Smooth muscle cell (in vitro differentiated cells): ENCODE measurements at regions not wholly inside any gene's neighbourhood (a gene's known extent, or its start where the extent isn't known, plus 50 kb on each side); places are given as distances from the start of the nearest gene placed in this dataset.

ENCODE experiments used
- DNase-seq: peaks from one replicate; lab custom pipeline; 2025; ENCODE audit not compliant: unreplicated experiment; lab: John Stamatoyannopoulos, UW
- H2AFZ ChIP-seq: fragments of 200-600 bp; sonication (generic); 2 replicates; pipeline ENCODE4 v1.6.0; 2016; ENCODE audit warnings: antibody characterized with exemption, low read depth, mild to moderate bottlenecking
- H3F3A ChIP-seq: fragments of 200-600 bp; sonication (generic); 2 replicates; pipeline ENCODE4 v1.6.0; 2017; ENCODE audit warnings: antibody characterized with exemption, low read depth
- H3K27ac ChIP-seq: fragments of 200-600 bp; sonication (generic); 2 replicates; pipeline ENCODE4 v1.5.1; 2016; ENCODE audit warnings: low read depth, mild to moderate bottlenecking
- H3K27me3 ChIP-seq: fragments of 200-600 bp; sonication (generic); 2 replicates; pipeline ENCODE4 v1.6.1; 2016; ENCODE audit warnings: low read depth, mild to moderate bottlenecking
- H3K36me3 ChIP-seq: fragments of 200-600 bp; sonication (generic); 2 replicates; pipeline ENCODE4 v1.5.1; 2016; ENCODE audit warnings: low read depth
- H3K4me1 ChIP-seq: fragments of 200-600 bp; sonication (generic); 2 replicates; pipeline ENCODE4 v1.5.1; 2016; ENCODE audit warnings: low read depth
- H3K4me2 ChIP-seq: fragments of 200-600 bp; sonication (generic); 2 replicates; pipeline ENCODE4 v1.6.0; 2016; ENCODE audit warnings: mild to moderate bottlenecking
- H3K4me3 ChIP-seq: fragments of 200-600 bp; sonication (generic); 2 replicates; pipeline ENCODE4 v1.5.1; 2016; ENCODE audit warnings: mild to moderate bottlenecking
- H3K79me2 ChIP-seq: fragments of 200-600 bp; sonication (generic); 2 replicates; pipeline ENCODE4 v1.6.0; 2016; ENCODE audit warnings: low read depth, mild to moderate bottlenecking
- H3K9ac ChIP-seq: fragments of 200-600 bp; sonication (generic); 2 replicates; pipeline ENCODE4 v1.6.0; 2016; ENCODE audit warnings: low read depth
- H3K9me3 ChIP-seq: fragments of 200-600 bp; sonication (generic); replicated peaks from 2 replicates; pipeline ENCODE4 v1.5.1; 2016; ENCODE audit warnings: low read depth
- H4K20me1 ChIP-seq: fragments of 200-600 bp; sonication (generic); 2 replicates; pipeline ENCODE4 v1.6.0; 2016; ENCODE audit warnings: low read depth
- WGBS: methylation state at CpG from one replicate; pipeline ENCODE4 v1.1.7; 2016; ENCODE audit warnings: low lambda C conversion rate; 5-methylcytosine and 5-hydroxymethylcytosine counted together
- TF ChIP-seq, protein P1 (sequence below): fragments of 200-600 bp; sonication (generic); IDR thresholded peaks from 2 replicates; pipeline ENCODE4 v1.5.1; 2017; ENCODE audit warnings: borderline replicate concordance, mild to moderate bottlenecking, antibody characterized with exemption; ENCODE audit not compliant: insufficient read depth, poor library complexity, severe bottlenecking

DNA sequence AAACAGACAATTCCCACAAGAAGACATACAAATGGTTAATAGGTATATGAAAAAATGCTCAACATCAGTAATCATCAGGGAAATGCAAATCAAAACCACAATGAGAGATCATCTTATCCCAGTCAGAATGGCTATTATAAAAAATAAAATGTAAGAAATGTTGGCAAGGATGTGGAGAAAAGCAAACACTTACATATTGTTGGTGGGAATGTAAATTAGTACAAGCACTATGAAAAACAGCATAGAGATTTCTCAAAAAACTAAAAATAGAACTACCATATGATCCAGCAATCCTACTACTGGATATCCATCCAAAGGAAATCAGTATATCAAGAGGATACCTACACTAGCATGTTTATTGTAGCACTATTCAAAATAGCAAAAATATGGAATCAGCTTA lies 186.6 kb downstream of the NOL4 start:
- no peak overlapping the region for H3K4me2 ChIP-seq
- H3K79me2 ChIP-seq, result no peaks in the 10 kb centered on the region
- no peak overlapping the region for H3K9ac ChIP-seq
- no peaks in the 10 kb centered on the region for H3K27me3 ChIP-seq
- TF ChIP-seq, protein P1, sequence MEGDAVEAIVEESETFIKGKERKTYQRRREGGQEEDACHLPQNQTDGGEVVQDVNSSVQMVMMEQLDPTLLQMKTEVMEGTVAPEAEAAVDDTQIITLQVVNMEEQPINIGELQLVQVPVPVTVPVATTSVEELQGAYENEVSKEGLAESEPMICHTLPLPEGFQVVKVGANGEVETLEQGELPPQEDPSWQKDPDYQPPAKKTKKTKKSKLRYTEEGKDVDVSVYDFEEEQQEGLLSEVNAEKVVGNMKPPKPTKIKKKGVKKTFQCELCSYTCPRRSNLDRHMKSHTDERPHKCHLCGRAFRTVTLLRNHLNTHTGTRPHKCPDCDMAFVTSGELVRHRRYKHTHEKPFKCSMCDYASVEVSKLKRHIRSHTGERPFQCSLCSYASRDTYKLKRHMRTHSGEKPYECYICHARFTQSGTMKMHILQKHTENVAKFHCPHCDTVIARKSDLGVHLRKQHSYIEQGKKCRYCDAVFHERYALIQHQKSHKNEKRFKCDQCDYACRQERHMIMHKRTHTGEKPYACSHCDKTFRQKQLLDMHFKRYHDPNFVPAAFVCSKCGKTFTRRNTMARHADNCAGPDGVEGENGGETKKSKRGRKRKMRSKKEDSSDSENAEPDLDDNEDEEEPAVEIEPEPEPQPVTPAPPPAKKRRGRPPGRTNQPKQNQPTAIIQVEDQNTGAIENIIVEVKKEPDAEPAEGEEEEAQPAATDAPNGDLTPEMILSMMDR, result no peak
- no peaks in the 10 kb centered on the region for H3F3A ChIP-seq
- no peak overlapping the region for H3K4me3 ChIP-seq
- H3K27ac ChIP-seq, result no peak overlapping the region
- H3K36me3 ChIP-seq, result no peaks in the 10 kb centered on the region
- peaks cover 7% of the 10 kb centered on the region for H3K4me1 ChIP-seq
- H4K20me1 ChIP-seq, result no peaks in the 10 kb centered on the region
- no peak overlapping the region for H2AFZ ChIP-seq
- H3K9me3 ChIP-seq, result no peaks in the 10 kb centered on the region
- DNase-seq, result no peak

DNA sequence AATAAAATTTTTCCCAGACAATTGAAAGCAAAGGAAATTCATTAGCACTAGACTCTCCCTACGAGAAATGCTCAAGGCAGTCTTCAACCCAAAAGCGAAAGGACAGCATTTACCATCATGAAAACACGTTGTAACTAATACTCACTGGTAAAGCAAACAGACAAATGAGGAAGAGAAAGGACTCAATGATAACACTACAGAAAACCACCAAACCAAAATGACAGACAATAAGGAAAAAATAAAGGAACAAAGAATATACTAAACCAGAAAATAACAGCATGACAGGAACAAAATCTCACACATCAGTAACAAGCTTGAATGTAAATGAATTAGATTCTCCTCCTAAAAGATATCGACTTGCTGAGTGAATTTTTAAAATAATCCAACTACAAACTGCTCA lies 190.7 kb downstream of the NOL4 start:
- Histone ChIP-seq H3K4me1 (no peaks in the 10 kb centered on the region), H3K27ac (no peak overlapping the region), H4K20me1 (no peaks in the 10 kb centered on the region), H2AFZ (no peak overlapping the region), H3K9ac (no peak overlapping the region), H3K36me3 (no peaks in the 10 kb centered on the region), H3K9me3 (no peaks in the 10 kb centered on the region), H3K4me3 (no peak overlapping the region), H3F3A (no peaks in the 10 kb centered on the region), H3K4me2 (no peak overlapping the region), H3K27me3 (no peaks in the 10 kb centered on the region), H3K79me2 (no peaks in the 10 kb centered on the region)
- DNase-seq, result no peak
- WGBS, result 90% methylated on average over 4 of the region's 4 CpGs
- TF ChIP-seq, protein P1, result no peak

GRCh38 chr18:34031810-34032209 lies 192.9 kb downstream of the NOL4 start:
- H3K4me1 ChIP-seq, result no peaks in the 10 kb centered on the region
- H3K4me2 ChIP-seq, result no peak overlapping the region
- H3K27ac ChIP-seq, result no peak overlapping the region
- no peaks in the 10 kb centered on the region for H3K9me3 ChIP-seq
- H2AFZ ChIP-seq, result no peak overlapping the region
- no peaks in the 10 kb centered on the region for H3K36me3 ChIP-seq
- H3K4me3 ChIP-seq, result no peak overlapping the region
- H3K9ac ChIP-seq, result no peak overlapping the region
- no peaks in the 10 kb centered on the region for H3F3A ChIP-seq
- TF ChIP-seq, protein P1, result no peak
- no peaks in the 10 kb centered on the region for H4K20me1 ChIP-seq
- no peaks in the 10 kb centered on the region for H3K27me3 ChIP-seq
- no peak for DNase-seq
- H3K79me2 ChIP-seq, result no peaks in the 10 kb centered on the region
- 54% methylated on average over 3 of the region's 3 CpGs for WGBS

DNA sequence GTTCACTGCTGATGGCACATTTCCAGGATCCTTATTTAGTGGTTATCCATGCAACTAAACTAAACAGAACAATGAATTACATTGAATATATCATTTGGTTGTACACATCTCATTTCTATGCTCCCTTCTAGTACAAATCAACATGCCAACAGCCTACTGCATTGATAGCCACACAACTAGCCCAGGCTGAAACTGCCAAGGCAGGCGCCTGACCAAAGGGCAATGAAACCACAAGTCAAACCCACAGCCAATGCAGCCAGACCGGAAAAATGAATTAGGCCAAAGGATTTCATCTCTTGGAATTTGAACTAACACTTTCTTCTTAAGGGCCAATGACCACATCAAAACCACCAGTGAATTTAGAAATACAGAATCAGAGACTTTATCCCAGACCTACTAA lies 196.4 kb downstream of the NOL4 start:
- Histone ChIP-seq H3F3A (no peaks in the 10 kb centered on the region), H3K27ac (no peak overlapping the region), H3K4me1 (no peaks in the 10 kb centered on the region), H2AFZ (no peak overlapping the region), H4K20me1 (no peaks in the 10 kb centered on the region), H3K9me3 (no peaks in the 10 kb centered on the region), H3K9ac (no peak overlapping the region), H3K79me2 (no peaks in the 10 kb centered on the region), H3K4me2 (no peak overlapping the region), H3K4me3 (no peak overlapping the region), H3K36me3 (no peaks in the 10 kb centered on the region), H3K27me3 (no peaks in the 10 kb centered on the region)
- TF ChIP-seq, protein P1, result no peak
- WGBS, result 80% methylated on average over 2 of the region's 2 CpGs
- DNase-seq, result no peak
